Astrocyte (in vitro differentiated cells and primary cell): ENCODE measurements at regions not wholly inside any gene's neighbourhood (a gene's known extent, or its start where the extent isn't known, plus 50 kb on each side); places are given as distances from the start of the nearest gene placed in this dataset.

Experiments used
- DNase-seq: peaks from one replicate; pipeline ENCODE4 v3.0.0-alpha.2; 2010; ENCODE audit warnings: low read depth
- FAIRE-seq: peaks from 2 replicates; lab custom pipeline; 2011; peaks lifted over from hg19 to GRCh38; lab: Jason Lieb, UNC
- H2AFZ ChIP-seq: 2 replicates; pipeline ENCODE4 v1.6.0; 2012; ENCODE audit warnings: low read depth, low read length, inconsistent platforms
- H3K27ac ChIP-seq: 2 replicates; pipeline ENCODE4 v1.5.1; 2011; ENCODE audit warnings: low read depth, low read length, inconsistent platforms
- H3K27me3 ChIP-seq: 2 replicates; pipeline ENCODE4 v1.6.0; 2011; ENCODE audit warnings: low read length, inconsistent platforms; ENCODE audit not compliant: insufficient read depth
- H3K36me3 ChIP-seq: 2 replicates; pipeline ENCODE4 v1.5.1; 2011; ENCODE audit warnings: low read length, inconsistent platforms; ENCODE audit not compliant: insufficient read depth
- H3K4me1 ChIP-seq: 2 replicates; pipeline ENCODE4 v1.5.1; 2011; ENCODE audit warnings: low read length, inconsistent platforms; ENCODE audit not compliant: insufficient read depth
- H3K4me2 ChIP-seq: 2 replicates; pipeline ENCODE4 v1.6.0; 2012; ENCODE audit warnings: low read length, inconsistent platforms
- H3K4me3 ChIP-seq: 2 replicates; pipeline ENCODE4 v1.5.1; 2011; ENCODE audit warnings: low read depth, mild to moderate bottlenecking, low read length, inconsistent platforms; ENCODE audit not compliant: insufficient read depth
- H3K79me2 ChIP-seq: 2 replicates; pipeline ENCODE4 v1.6.0; 2012; ENCODE audit warnings: mild to moderate bottlenecking, low read length, inconsistent platforms; ENCODE audit not compliant: insufficient read depth
- H3K9ac ChIP-seq: 2 replicates; pipeline ENCODE4 v1.6.0; 2012; ENCODE audit warnings: mild to moderate bottlenecking, low read length, inconsistent platforms
- H3K9me3 ChIP-seq: 2 replicates; pipeline ENCODE4 v1.5.1; 2012; ENCODE audit warnings: low read depth, mild to moderate bottlenecking, low read length, inconsistent platforms; ENCODE audit not compliant: insufficient read depth
- H4K20me1 ChIP-seq: 2 replicates; pipeline ENCODE4 v1.6.0; 2012; ENCODE audit warnings: low read length, inconsistent platforms; ENCODE audit not compliant: insufficient read depth
- H3K27ac Mint-ChIP-seq: one replicate; pipeline ENCODE4 v1.8.0; 2021; ENCODE audit warnings: mild to moderate bottlenecking, mixed read lengths; ENCODE audit not compliant: unreplicated experiment
- H3K27me3 Mint-ChIP-seq: one replicate; pipeline ENCODE4 v1.8.0; 2021; ENCODE audit warnings: low read depth, mixed read lengths; ENCODE audit not compliant: unreplicated experiment
- H3K36me3 Mint-ChIP-seq: one replicate; pipeline ENCODE4 v1.8.0; 2021; ENCODE audit warnings: low read depth, mixed read lengths; ENCODE audit not compliant: unreplicated experiment
- H3K4me1 Mint-ChIP-seq: one replicate; pipeline ENCODE4 v1.8.0; 2021; ENCODE audit warnings: low read depth, mixed read lengths; ENCODE audit not compliant: unreplicated experiment
- H3K4me3 Mint-ChIP-seq: one replicate; pipeline ENCODE4 v1.8.0; 2021; ENCODE audit warnings: mild to moderate bottlenecking, moderate library complexity, mixed read lengths; ENCODE audit not compliant: unreplicated experiment
- H3K9me3 Mint-ChIP-seq: one replicate; pipeline ENCODE4 v1.8.0; 2021; ENCODE audit warnings: mild to moderate bottlenecking, mixed read lengths; ENCODE audit not compliant: unreplicated experiment
- EZH2 ChIP-seq: IDR thresholded peaks from 2 replicates; pipeline ENCODE4 v1.6.1; 2012; ENCODE audit warnings: mild to moderate bottlenecking, low read length, inconsistent platforms; ENCODE audit not compliant: insufficient read depth
- TF ChIP-seq, protein P1 (sequence below): IDR thresholded peaks from 2 replicates; pipeline ENCODE4 v1.5.1; 2011; ENCODE audit warnings: low read depth, mild to moderate bottlenecking, inconsistent platforms, low read length, moderate library complexity; ENCODE audit not compliant: insufficient read depth

DNA sequence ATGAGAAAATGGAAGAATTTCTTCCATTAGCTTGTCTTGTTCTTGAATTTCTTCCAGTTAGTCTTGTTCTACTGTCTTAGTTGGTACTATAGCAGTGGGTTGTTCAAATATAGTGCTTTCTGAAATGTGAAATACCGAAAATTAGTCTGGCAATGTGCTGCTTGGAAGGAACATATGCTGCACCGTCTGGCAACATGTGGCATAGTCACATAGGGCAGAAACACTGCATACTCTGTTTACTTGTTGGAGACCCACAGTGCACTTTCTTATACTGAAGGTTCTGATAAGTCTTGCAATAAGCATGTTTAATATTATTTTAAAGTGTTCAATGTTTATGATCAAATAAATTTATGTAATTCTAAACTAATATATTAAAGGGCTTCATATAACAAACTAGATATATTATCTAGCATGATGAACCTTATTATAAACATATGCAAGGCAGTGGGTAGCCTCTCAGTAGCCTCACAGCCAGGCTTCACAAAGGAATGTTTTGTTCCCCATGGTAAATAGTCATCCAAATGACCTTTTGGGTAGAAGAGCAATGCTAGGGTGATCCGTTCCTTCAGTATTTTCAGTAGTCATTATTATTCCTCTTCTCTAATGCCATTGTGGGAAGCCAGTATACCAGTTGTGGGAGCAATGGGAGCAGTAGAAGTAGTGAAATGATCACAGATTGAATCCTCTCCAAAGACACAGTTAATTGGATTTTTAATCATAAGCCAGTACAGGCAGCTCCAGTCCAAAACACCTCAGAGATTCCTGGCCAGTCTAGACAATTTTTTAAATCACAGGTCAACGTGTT is 1106.7 kb downstream of the DTWD2 start:
- no peak overlapping the region for H2AFZ ChIP-seq
- Mint-ChIP-seq H3K4me3 (no peak overlapping the region), H3K4me1 (no peaks in the 10 kb centered on the region), H3K27me3 (no peaks in the 10 kb centered on the region), H3K27ac (no peak overlapping the region), H3K36me3 (no peaks in the 10 kb centered on the region), H3K9me3 (no peaks in the 10 kb centered on the region)
- H3K27me3 ChIP-seq, result no peaks in the 10 kb centered on the region
- H3K36me3 ChIP-seq, result peaks cover 2% of the 10 kb centered on the region
- DNase-seq (no peak), FAIRE-seq (no peak)
- no peaks in the 10 kb centered on the region for H3K9me3 ChIP-seq
- H4K20me1 ChIP-seq, result no peaks in the 10 kb centered on the region
- no peak overlapping the region for H3K4me2 ChIP-seq
- H3K79me2 ChIP-seq, result no peaks in the 10 kb centered on the region
- no peak overlapping the region for H3K9ac ChIP-seq
- no peak overlapping the region for H3K27ac ChIP-seq
- TF ChIP-seq EZH2, result no peak
- TF ChIP-seq, protein P1, sequence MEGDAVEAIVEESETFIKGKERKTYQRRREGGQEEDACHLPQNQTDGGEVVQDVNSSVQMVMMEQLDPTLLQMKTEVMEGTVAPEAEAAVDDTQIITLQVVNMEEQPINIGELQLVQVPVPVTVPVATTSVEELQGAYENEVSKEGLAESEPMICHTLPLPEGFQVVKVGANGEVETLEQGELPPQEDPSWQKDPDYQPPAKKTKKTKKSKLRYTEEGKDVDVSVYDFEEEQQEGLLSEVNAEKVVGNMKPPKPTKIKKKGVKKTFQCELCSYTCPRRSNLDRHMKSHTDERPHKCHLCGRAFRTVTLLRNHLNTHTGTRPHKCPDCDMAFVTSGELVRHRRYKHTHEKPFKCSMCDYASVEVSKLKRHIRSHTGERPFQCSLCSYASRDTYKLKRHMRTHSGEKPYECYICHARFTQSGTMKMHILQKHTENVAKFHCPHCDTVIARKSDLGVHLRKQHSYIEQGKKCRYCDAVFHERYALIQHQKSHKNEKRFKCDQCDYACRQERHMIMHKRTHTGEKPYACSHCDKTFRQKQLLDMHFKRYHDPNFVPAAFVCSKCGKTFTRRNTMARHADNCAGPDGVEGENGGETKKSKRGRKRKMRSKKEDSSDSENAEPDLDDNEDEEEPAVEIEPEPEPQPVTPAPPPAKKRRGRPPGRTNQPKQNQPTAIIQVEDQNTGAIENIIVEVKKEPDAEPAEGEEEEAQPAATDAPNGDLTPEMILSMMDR, result no peak
- no peaks in the 10 kb centered on the region for H3K4me1 ChIP-seq
- no peak overlapping the region for H3K4me3 ChIP-seq

DNA sequence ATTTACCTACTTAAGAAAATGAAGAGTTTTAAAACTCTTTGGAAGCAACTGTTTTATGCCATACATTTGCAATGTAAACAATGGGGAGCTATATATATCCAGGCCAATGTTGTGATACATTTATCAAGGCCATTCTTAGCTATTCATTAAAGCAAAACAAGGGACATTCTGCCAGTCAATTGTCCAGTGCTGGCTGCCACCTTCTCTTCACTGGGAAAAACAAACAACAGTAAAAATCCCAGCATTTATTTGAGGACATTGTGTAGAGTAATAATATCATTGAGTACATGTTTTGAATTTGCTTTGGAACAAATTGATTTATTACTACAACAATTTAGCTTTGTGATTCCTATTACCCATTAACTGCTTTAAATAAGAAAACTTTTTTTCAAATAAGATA is 1107.4 kb downstream of the DTWD2 start:
- TF ChIP-seq, protein P1, result no peak
- no peak for TF ChIP-seq EZH2
- Mint-ChIP-seq H3K36me3 (no peaks in the 10 kb centered on the region), H3K27me3 (no peaks in the 10 kb centered on the region), H3K27ac (no peak overlapping the region), H3K4me1 (no peaks in the 10 kb centered on the region), H3K9me3 (no peaks in the 10 kb centered on the region), H3K4me3 (no peak overlapping the region)
- Histone ChIP-seq H2AFZ (no peak overlapping the region), H3K79me2 (no peaks in the 10 kb centered on the region), H3K36me3 (peaks cover 2% of the 10 kb centered on the region), H3K4me1 (no peaks in the 10 kb centered on the region), H3K27me3 (no peaks in the 10 kb centered on the region), H3K4me3 (no peak overlapping the region), H3K27ac (no peak overlapping the region), H3K9me3 (no peaks in the 10 kb centered on the region), H4K20me1 (no peaks in the 10 kb centered on the region), H3K9ac (no peak overlapping the region), H3K4me2 (no peak overlapping the region)
- DNase-seq, result no peak
- no peak for FAIRE-seq

- Histone ChIP-seq H2AFZ (no peak overlapping the region), H3K27me3 (no peaks in the 10 kb centered on the region), H3K4me2 (no peak overlapping the region), H3K27ac (no peak overlapping the region), H3K36me3 (peaks cover 2% of the 10 kb centered on the region), H3K4me1 (no peaks in the 10 kb centered on the region), H3K9me3 (no peaks in the 10 kb centered on the region), H3K79me2 (no peaks in the 10 kb centered on the region), H3K4me3 (no peak overlapping the region), H3K9ac (no peak overlapping the region), H4K20me1 (no peaks in the 10 kb centered on the region)
- Mint-ChIP-seq H3K36me3 (no peaks in the 10 kb centered on the region), H3K27ac (no peak overlapping the region), H3K4me3 (no peak overlapping the region), H3K27me3 (no peaks in the 10 kb centered on the region), H3K4me1 (no peaks in the 10 kb centered on the region), H3K9me3 (peaks cover 6% of the 10 kb centered on the region)
- DNase-seq (no peak), FAIRE-seq (no peak)
- TF ChIP-seq EZH2, result no peak
- TF ChIP-seq, protein P1, result no peak
Observed at GRCh38 chr5:117877731-117878130, 1110.6 kb downstream of the DTWD2 start.
